Endothelial cell of umbilical vein (primary cell): ENCODE measurements at regions not wholly inside any gene's neighbourhood (a gene's known extent, or its start where the extent isn't known, plus 50 kb on each side); places are given as distances from the start of the nearest gene placed in this dataset.

Source experiments
- BruUV-seq: library from RNA; stranded (reverse); fragments of 400-500 nt; replicated peaks from 2 replicates; lab custom pipeline; 2021; lab: Mats Ljungman, UMichigan
- CTCF ChIA-PET: fragments of 300-600, 350-600 bp; sonication (Branson Sonifier 250); formaldehyde crosslinking; loops from one replicate; lab custom pipeline; 2021; ENCODE audit warnings: antibody characterized with exemption, inconsistent platforms; lab: Charles Lee
- POLR2A ChIA-PET: fragments of 300-600, 350-600 bp; sonication (Branson Sonifier 250); formaldehyde crosslinking; loops from one replicate; lab custom pipeline; 2021; ENCODE audit warnings: antibody characterized with exemption, inconsistent platforms; lab: Charles Lee
- DNase-seq: peaks from one replicate; pipeline ENCODE4 v3.0.0-alpha.2; 2011; ENCODE audit warnings: low read depth, low spot score
- FAIRE-seq: peaks from 2 replicates; lab custom pipeline; 2011; peaks lifted over from hg19 to GRCh38; lab: Jason Lieb, UNC
- H2AFZ ChIP-seq: 2 replicates; pipeline ENCODE4 v1.6.0; 2012; ENCODE audit warnings: low read depth, low read length, control low read depth, inconsistent platforms
- H3K27ac ChIP-seq: 2 replicates; pipeline ENCODE4 v1.5.1; 2011; ENCODE audit warnings: low read depth, mild to moderate bottlenecking, control low read depth, low read length, moderate library complexity; ENCODE audit not compliant: insufficient read depth
- H3K27me3 ChIP-seq, 2 experiments: 2 replicates each; pipeline versions ENCODE4 v1.6.0 to v1.6.1; 2011; ENCODE audit warnings: low read length in 2 of 2, mixed read lengths in 1 of 2; ENCODE audit not compliant: control insufficient read depth in 2 of 2, insufficient read depth in 2 of 2
- H3K36me3 ChIP-seq, 2 experiments: 2 replicates in 1 of 2; 3 replicates in 1 of 2; pipeline ENCODE4 v1.5.1; 2011; ENCODE audit warnings: low read length in 2 of 2, mild to moderate bottlenecking in 1 of 2, moderate library complexity in 1 of 2; ENCODE audit not compliant: control insufficient read depth in 2 of 2, insufficient read depth in 2 of 2; ENCODE audit errors: extremely low read depth in 1 of 2
- H3K4me1 ChIP-seq: 3 replicates; pipeline ENCODE4 v1.5.1; 2011; ENCODE audit warnings: mild to moderate bottlenecking, low read length; ENCODE audit not compliant: control insufficient read depth, insufficient read depth; ENCODE audit errors: extremely low read depth
- H3K4me2 ChIP-seq: 2 replicates; pipeline ENCODE4 v1.6.1; 2011; ENCODE audit warnings: low read length, control low read depth, mixed read lengths; ENCODE audit not compliant: insufficient read depth
- H3K4me3 ChIP-seq, 3 experiments: fragments of 200-600 bp in 1 of 3; sonication (generic), shearing (Covaris generic) in 1 of 3; replicated peaks in 1 of 3; 2 replicates each; pipeline ENCODE4 v1.5.1; 2011 to 2016; ENCODE audit warnings: control low read depth in 3 of 3, low read length in 3 of 3, mild to moderate bottlenecking in 2 of 3, inconsistent platforms in 1 of 3, low read depth in 1 of 3, moderate library complexity in 1 of 3; ENCODE audit not compliant: insufficient read depth in 1 of 3
- H3K79me2 ChIP-seq: 2 replicates; pipeline ENCODE4 v1.6.0; 2012; ENCODE audit warnings: low read length, inconsistent platforms; ENCODE audit not compliant: control insufficient read depth, insufficient read depth
- H3K9ac ChIP-seq: replicated peaks from 2 replicates; pipeline ENCODE3; 2011; ENCODE audit warnings: low read length, control low read depth; ENCODE audit not compliant: insufficient read depth; ENCODE audit errors: extremely low read depth
- H3K9me1 ChIP-seq: replicated peaks from 3 replicates; pipeline ENCODE4 v1.6.0; 2011; ENCODE audit warnings: mild to moderate bottlenecking, low read length; ENCODE audit not compliant: control insufficient read depth, insufficient read depth; ENCODE audit errors: extremely low read depth
- H3K9me3 ChIP-seq: replicated peaks from 2 replicates; pipeline ENCODE4 v1.5.1; 2012; ENCODE audit warnings: low read length, inconsistent platforms; ENCODE audit not compliant: control insufficient read depth, insufficient read depth
- H4K20me1 ChIP-seq: replicated peaks from 2 replicates; pipeline ENCODE3; 2011; ENCODE audit warnings: mild to moderate bottlenecking, low read length; ENCODE audit not compliant: control insufficient read depth, insufficient read depth; ENCODE audit errors: extremely low read depth
- EZH2 ChIP-seq: IDR thresholded peaks from 2 replicates; pipeline ENCODE4 v1.6.1; 2012; ENCODE audit warnings: borderline replicate concordance, low read depth, mild to moderate bottlenecking, moderate library complexity, low read length, inconsistent platforms; ENCODE audit not compliant: severe bottlenecking
- FOS ChIP-seq: IDR thresholded peaks from 2 replicates; pipeline ENCODE4 v1.6.1; 2011; ENCODE audit warnings: mild to moderate bottlenecking, low read length, moderate library complexity, borderline replicate concordance; ENCODE audit not compliant: insufficient read depth
- GATA2 ChIP-seq: IDR thresholded peaks from 2 replicates; pipeline ENCODE4 v1.7.0; 2011; ENCODE audit warnings: low read depth, mild to moderate bottlenecking, moderate library complexity, mixed read lengths, low read length; ENCODE audit not compliant: insufficient read length, insufficient read depth
- JUN ChIP-seq: IDR thresholded peaks from 2 replicates; pipeline ENCODE4 v1.6.1; 2011; ENCODE audit warnings: borderline replicate concordance, low read depth; ENCODE audit not compliant: insufficient read length, insufficient read depth
- MYC ChIP-seq: IDR thresholded peaks from one replicate; pipeline ENCODE4 v1.6.1; 2011; ENCODE audit warnings: mild to moderate bottlenecking, low read depth, low read length
- POLR2A ChIP-seq: IDR thresholded peaks from 2 replicates; pipeline ENCODE4 v1.6.1; 2012; ENCODE audit warnings: low read depth, mild to moderate bottlenecking, control low read depth, low read length
- POLR2AphosphoS5 ChIP-seq: IDR thresholded peaks from 2 replicates; pipeline ENCODE4 v1.6.1; 2012; ENCODE audit warnings: low read depth, mild to moderate bottlenecking, control low read depth, low read length, moderate library complexity; ENCODE audit not compliant: insufficient read depth
- dilution Hi-C: fragments of 300-500 bp; cut with MboI; formaldehyde crosslinking; loops from one replicate; pipeline ENCODE4 v1.15.0; 2019; ENCODE audit warnings: low sequenced_read_pairs; ENCODE audit not compliant: extremely low pct_ligation_motif_present
- intact Hi-C: fragments of 100-400 bp; cut with micrococcal nuclease; formaldehyde crosslinking; loops from one replicate; pipeline ENCODE4 v1.10.0; 2022
- TF ChIP-seq, protein P1 (sequence below): IDR thresholded peaks from 2 replicates; pipeline ENCODE4 v1.6.1; 2011; ENCODE audit not compliant: insufficient read depth, insufficient read length
- TF ChIP-seq, protein P2 (sequence below), 2 donors: IDR thresholded peaks; 1 replicate in 1 of 2; 2 replicates in 1 of 2; pipeline ENCODE4 v1.5.1; 2011; ENCODE audit warnings: low read length in 2 of 2, mild to moderate bottlenecking in 2 of 2, moderate library complexity in 2 of 2, control low read depth in 1 of 2, inconsistent platforms in 1 of 2, low read depth in 1 of 2; ENCODE audit not compliant: insufficient read depth in 1 of 2; ENCODE audit errors: extremely low read depth in 1 of 2

DNA sequence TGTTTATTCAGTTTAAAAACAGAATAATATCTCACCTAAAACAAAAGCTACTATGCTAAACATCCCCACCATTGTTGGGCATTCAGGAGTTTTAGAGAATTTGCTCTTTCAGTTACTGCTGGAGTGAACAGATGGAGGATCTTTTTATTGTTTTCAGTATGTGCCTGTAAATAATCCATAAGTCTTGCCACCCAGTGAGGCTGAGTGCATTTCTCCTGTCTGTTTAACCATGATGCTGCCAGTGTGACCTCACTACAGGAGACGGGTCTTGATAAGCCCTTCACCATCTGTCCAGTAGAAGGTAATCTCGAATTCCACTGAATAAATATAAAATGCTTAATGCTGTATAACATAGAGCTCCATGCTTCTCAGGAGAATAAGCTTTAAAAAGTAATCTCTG is 430.9 kb downstream of the POM121L12 start:
- BruUV-seq = no TSS peak
- no peaks in the 10 kb centered on the region for H3K9me3 ChIP-seq
- ChIA-PET POLR2A (no interaction called here), CTCF (no interaction called here)
- H3K4me3 ChIP-seq = no peak overlapping the region
- FAIRE-seq (no peak), DNase-seq (no peak)
- dilution Hi-C loops (no loop called here), intact Hi-C loops (no loop called here)
- H3K79me2 ChIP-seq = no peaks in the 10 kb centered on the region
- no peak overlapping the region for H3K27ac ChIP-seq
- H3K27me3 ChIP-seq = no peaks in the 10 kb centered on the region
- H3K9me1 ChIP-seq = no peaks in the 10 kb centered on the region
- no peak overlapping the region for H3K4me2 ChIP-seq
- no peaks in the 10 kb centered on the region for H3K36me3 ChIP-seq
- no peak overlapping the region for H2AFZ ChIP-seq
- no peaks in the 10 kb centered on the region for H4K20me1 ChIP-seq
- H3K4me1 ChIP-seq = no peaks in the 10 kb centered on the region
- no peak overlapping the region for H3K9ac ChIP-seq
- TF ChIP-seq POLR2A (no peak), FOS (no peak), POLR2AphosphoS5 (no peak), EZH2 (no peak), JUN (no peak), GATA2 (no peak), MYC (no peak)
- TF ChIP-seq, protein P1, sequence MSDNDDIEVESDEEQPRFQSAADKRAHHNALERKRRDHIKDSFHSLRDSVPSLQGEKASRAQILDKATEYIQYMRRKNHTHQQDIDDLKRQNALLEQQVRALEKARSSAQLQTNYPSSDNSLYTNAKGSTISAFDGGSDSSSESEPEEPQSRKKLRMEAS = no peak
- TF ChIP-seq, protein P2, sequence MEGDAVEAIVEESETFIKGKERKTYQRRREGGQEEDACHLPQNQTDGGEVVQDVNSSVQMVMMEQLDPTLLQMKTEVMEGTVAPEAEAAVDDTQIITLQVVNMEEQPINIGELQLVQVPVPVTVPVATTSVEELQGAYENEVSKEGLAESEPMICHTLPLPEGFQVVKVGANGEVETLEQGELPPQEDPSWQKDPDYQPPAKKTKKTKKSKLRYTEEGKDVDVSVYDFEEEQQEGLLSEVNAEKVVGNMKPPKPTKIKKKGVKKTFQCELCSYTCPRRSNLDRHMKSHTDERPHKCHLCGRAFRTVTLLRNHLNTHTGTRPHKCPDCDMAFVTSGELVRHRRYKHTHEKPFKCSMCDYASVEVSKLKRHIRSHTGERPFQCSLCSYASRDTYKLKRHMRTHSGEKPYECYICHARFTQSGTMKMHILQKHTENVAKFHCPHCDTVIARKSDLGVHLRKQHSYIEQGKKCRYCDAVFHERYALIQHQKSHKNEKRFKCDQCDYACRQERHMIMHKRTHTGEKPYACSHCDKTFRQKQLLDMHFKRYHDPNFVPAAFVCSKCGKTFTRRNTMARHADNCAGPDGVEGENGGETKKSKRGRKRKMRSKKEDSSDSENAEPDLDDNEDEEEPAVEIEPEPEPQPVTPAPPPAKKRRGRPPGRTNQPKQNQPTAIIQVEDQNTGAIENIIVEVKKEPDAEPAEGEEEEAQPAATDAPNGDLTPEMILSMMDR (IDR thresholded peaks at IDR 0.05; ENCODE audit: extremely low read depth in 1 of 2, insufficient read depth in 1 of 2, low read depth in 1 of 2, low read length in 2 of 2) = no peak
